Right atrium auricular region (tissue), 2 donors: ENCODE measurements at regions not wholly inside any gene's neighbourhood (a gene's known extent, or its start where the extent isn't known, plus 50 kb on each side); places are given as distances from the start of the nearest gene placed in this dataset.

Source experiments
- DNase-seq: peaks from one replicate; pipeline ENCODE4 v3.0.0-alpha.2; 2019; ENCODE audit warnings: low spot score
- H3K27ac ChIP-seq, 2 donors: fragments of 200-600 bp; sonication (generic); 1 replicate in 1 of 2; 2 replicates in 1 of 2; pipeline ENCODE4 v1.5.1; 2016 to 2019
- H3K27me3 ChIP-seq, 2 donors: fragments of 200-600 bp; sonication (generic); one replicate each; pipeline versions ENCODE4 v1.5.1 to v1.6.0; 2017 to 2019
- H3K36me3 ChIP-seq: fragments of 200-600 bp; sonication (generic); one replicate; pipeline ENCODE4 v1.5.1; 2016
- H3K4me1 ChIP-seq, 2 donors: fragments of 200-600 bp; sonication (generic); one replicate each; pipeline versions ENCODE4 v1.5.1 to v1.6.0; 2017 to 2019
- H3K4me3 ChIP-seq, 2 donors: fragments of 200-600 bp; sonication (generic); 1 replicate in 1 of 2; 2 replicates in 1 of 2; pipeline ENCODE4 v1.5.1; 2017 to 2019; ENCODE audit warnings: mild to moderate bottlenecking in 1 of 2, moderate library complexity in 1 of 2
- H3K9me3 ChIP-seq, 2 donors: fragments of 200-600 bp; sonication (generic); one replicate each; pipeline ENCODE4 v1.5.1; 2019
- CTCF ChIP-seq, 2 donors: fragments of 200-600 bp; sonication (generic); IDR thresholded peaks; one replicate each; pipeline ENCODE4 v1.5.1; 2019; ENCODE audit warnings: antibody characterized with exemption in 2 of 2

- H3K4me3 ChIP-seq: no peak overlapping the region
- no peaks in the 10 kb centered on the region for H3K4me1 ChIP-seq
- no peaks in the 10 kb centered on the region for H3K9me3 ChIP-seq
- H3K36me3 ChIP-seq: no peaks in the 10 kb centered on the region
- DNase-seq: no peak
- no peak overlapping the region for H3K27ac ChIP-seq
- no peak for TF ChIP-seq CTCF (IDR thresholded peaks at IDR 0.05)
- H3K27me3 ChIP-seq: no peaks in the 10 kb centered on the region
These were observed 174.4 kb downstream of the MDFIC start for GRCh38 chr7:115096262-115096661.

GRCh38 chr7:115094163-115094562 lies 172.3 kb downstream of the MDFIC start:
- H3K36me3 ChIP-seq: no peaks in the 10 kb centered on the region

GRCh38 chr7:115088893-115089292 lies 167.0 kb downstream of the MDFIC start:
- peaks cover 0 to 20% of the 10 kb centered on the region in 2 donors for H3K4me1 ChIP-seq
- H3K27me3 ChIP-seq: no peaks in the 10 kb centered on the region
- H3K4me3 ChIP-seq: no peak overlapping the region
- H3K27ac ChIP-seq: no peak overlapping the region
- no peaks in the 10 kb centered on the region for H3K36me3 ChIP-seq
- no peaks in the 10 kb centered on the region for H3K9me3 ChIP-seq
- TF ChIP-seq CTCF (IDR thresholded peaks at IDR 0.05): no peak
- no peak for DNase-seq

More at GRCh38 chr7:115094163-115094562, 172.3 kb downstream of the MDFIC start:
- H3K4me3 ChIP-seq: no peak overlapping the region
- H3K27ac ChIP-seq: no peak overlapping the region
- no peaks in the 10 kb centered on the region for H3K9me3 ChIP-seq
- H3K4me1 ChIP-seq: no peaks in the 10 kb centered on the region
- no peaks in the 10 kb centered on the region for H3K27me3 ChIP-seq
- no peak for TF ChIP-seq CTCF (IDR thresholded peaks at IDR 0.05)
- no peak for DNase-seq

GRCh38 chr7:115087437-115087836 lies 165.5 kb downstream of the MDFIC start:
- no peaks in the 10 kb centered on the region for H3K27me3 ChIP-seq
- H3K4me3 ChIP-seq: no peak overlapping the region
- no peaks in the 10 kb centered on the region for H3K9me3 ChIP-seq
- TF ChIP-seq CTCF (IDR thresholded peaks at IDR 0.05): no peak
- peak overlapping the region in 1 of 2 donors; percentile 20 for H3K27ac ChIP-seq
- peaks cover 0 to 20% of the 10 kb centered on the region in 2 donors for H3K4me1 ChIP-seq
- H3K36me3 ChIP-seq: no peaks in the 10 kb centered on the region
- DNase-seq: no peak

- no peak for DNase-seq
- no peak overlapping the region for H3K4me3 ChIP-seq
- no peak overlapping the region for H3K27ac ChIP-seq
- H3K9me3 ChIP-seq: no peaks in the 10 kb centered on the region
- no peak for TF ChIP-seq CTCF (IDR thresholded peaks at IDR 0.05)
- H3K27me3 ChIP-seq: no peaks in the 10 kb centered on the region
- peaks cover 0 to 20% of the 10 kb centered on the region in 2 donors for H3K4me1 ChIP-seq
- H3K36me3 ChIP-seq: no peaks in the 10 kb centered on the region
These were observed 164.4 kb downstream of the MDFIC start for GRCh38 chr7:115086146-115086841.

GRCh38 chr7:115085421-115085820 lies 163.5 kb downstream of the MDFIC start:
- Histone ChIP-seq H3K27me3 (no peaks in the 10 kb centered on the region), H3K36me3 (no peaks in the 10 kb centered on the region), H3K4me3 (no peak overlapping the region), H3K9me3 (no peaks in the 10 kb centered on the region), H3K4me1 (peaks cover 0 to 20% of the 10 kb centered on the region in 2 donors), H3K27ac (no peak overlapping the region)
- TF ChIP-seq CTCF (IDR thresholded peaks at IDR 0.05): no peak
- DNase-seq: no peak
